PC-9 (cell line): ENCODE measurements at regions not wholly inside any gene's neighbourhood (a gene's known extent, or its start where the extent isn't known, plus 50 kb on each side); places are given as distances from the start of the nearest gene placed in this dataset.

ENCODE experiments used
- EZH2 ChIP-seq: fragments of 200-600 bp; sonication (generic); IDR thresholded peaks from 2 replicates; pipeline ENCODE4 v1.8.0; 2017; ENCODE audit warnings: antibody characterized with exemption, low read depth
- TF ChIP-seq, protein P1 (sequence below): fragments of 200-600 bp; sonication (generic); conservative IDR thresholded peaks from 2 replicates; pipeline ENCODE4 v1.6.1; 2017; ENCODE audit warnings: mixed run types, antibody characterized with exemption, mild to moderate bottlenecking, moderate library complexity

DNA sequence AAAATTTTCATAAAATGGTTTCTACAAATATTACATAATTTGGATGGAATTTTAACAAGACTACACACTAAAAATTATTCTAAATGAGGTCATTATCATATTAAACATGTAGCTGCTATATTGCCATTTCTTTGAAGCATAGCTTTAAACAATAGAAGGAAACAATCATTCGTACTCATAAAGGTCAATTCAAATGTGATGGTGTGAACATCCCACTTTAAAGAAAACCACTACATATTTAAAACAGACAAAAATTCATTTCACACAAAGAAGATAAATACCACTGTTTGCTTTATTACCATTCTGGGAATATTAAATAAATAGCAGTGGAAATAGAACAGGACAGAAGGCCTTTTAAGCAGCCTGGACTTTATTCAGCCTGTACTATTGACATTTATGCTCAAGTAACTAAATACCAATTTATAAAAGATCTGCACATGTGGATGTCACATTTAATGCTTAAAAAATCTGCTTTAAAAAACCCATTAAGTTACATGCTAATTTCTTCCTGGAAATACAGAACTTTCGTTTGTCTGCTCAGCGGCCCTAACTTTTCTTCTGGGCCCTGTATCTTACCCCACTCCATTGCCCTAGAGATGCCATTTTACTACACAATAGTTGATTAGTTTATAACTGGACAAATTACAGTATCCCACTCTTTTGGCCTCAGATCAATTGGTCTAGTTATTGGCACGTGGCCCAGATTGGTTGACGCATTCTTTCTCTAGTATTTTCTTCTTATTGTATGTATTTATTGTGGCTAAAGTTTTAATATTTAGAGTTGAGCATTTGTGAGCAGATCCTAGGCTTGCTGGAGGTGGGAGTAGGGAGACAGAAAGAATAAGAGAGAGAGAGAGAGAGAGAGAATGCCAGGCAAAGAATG is 215.1 kb upstream of the SPRY2 start:
- TF ChIP-seq, protein P1, sequence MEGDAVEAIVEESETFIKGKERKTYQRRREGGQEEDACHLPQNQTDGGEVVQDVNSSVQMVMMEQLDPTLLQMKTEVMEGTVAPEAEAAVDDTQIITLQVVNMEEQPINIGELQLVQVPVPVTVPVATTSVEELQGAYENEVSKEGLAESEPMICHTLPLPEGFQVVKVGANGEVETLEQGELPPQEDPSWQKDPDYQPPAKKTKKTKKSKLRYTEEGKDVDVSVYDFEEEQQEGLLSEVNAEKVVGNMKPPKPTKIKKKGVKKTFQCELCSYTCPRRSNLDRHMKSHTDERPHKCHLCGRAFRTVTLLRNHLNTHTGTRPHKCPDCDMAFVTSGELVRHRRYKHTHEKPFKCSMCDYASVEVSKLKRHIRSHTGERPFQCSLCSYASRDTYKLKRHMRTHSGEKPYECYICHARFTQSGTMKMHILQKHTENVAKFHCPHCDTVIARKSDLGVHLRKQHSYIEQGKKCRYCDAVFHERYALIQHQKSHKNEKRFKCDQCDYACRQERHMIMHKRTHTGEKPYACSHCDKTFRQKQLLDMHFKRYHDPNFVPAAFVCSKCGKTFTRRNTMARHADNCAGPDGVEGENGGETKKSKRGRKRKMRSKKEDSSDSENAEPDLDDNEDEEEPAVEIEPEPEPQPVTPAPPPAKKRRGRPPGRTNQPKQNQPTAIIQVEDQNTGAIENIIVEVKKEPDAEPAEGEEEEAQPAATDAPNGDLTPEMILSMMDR = no peak
- no peak for TF ChIP-seq EZH2
